ENCODE measurements at regions not wholly inside any gene's neighbourhood (a gene's known extent, or its start where the extent isn't known, plus 50 kb on each side); places are given as distances from the start of the nearest gene placed in this dataset.

GRCh38 chr20:11333634-11334033, 584.1 kb upstream of the BTBD3 start:
- TF ChIP-seq CTCF (IDR thresholded peaks at IDR 0.05), result no peak
- no peak for TF ChIP-seq POLR2A (IDR thresholded peaks at IDR 0.05)
